Cardiac muscle cell (in vitro differentiated cells and primary cell): ENCODE measurements at regions not wholly inside any gene's neighbourhood (a gene's known extent, or its start where the extent isn't known, plus 50 kb on each side); places are given as distances from the start of the nearest gene placed in this dataset.

Experiments
- DNase-seq, 2 donors: peaks; one replicate each; pipeline versions ENCODE4 v3.0.0 to v3.0.0-alpha.2; 2010 to 2017; ENCODE audit warnings: low read depth in 1 of 2, low spot score in 1 of 2
- H3K27ac ChIP-seq: fragments of 200-600 bp; sonication (generic); 2 replicates; pipeline ENCODE4 v1.5.1; 2016
- H3K27me3 ChIP-seq: fragments of 200-600 bp; sonication (generic); 2 replicates; pipeline ENCODE4 v1.6.0; 2016; ENCODE audit warnings: control low read depth
- H3K36me3 ChIP-seq: fragments of 200-600 bp; sonication (generic); 2 replicates; pipeline ENCODE4 v1.5.1; 2016; ENCODE audit warnings: control low read depth
- H3K4me1 ChIP-seq: fragments of 200-600 bp; sonication (generic); 2 replicates; pipeline ENCODE4 v1.8.1; 2017; ENCODE audit warnings: low read depth, mild to moderate bottlenecking, mixed run types
- H3K4me3 ChIP-seq: fragments of 200-600 bp; sonication (generic); 2 replicates; pipeline ENCODE4 v1.5.1; 2016; ENCODE audit warnings: mild to moderate bottlenecking
- H3K9me3 ChIP-seq: fragments of 200-600 bp; sonication (generic); 2 replicates; pipeline ENCODE4 v1.5.1; 2017; ENCODE audit warnings: low read depth, mild to moderate bottlenecking, control low read depth
- CTCF ChIP-seq: IDR thresholded peaks from 2 replicates; pipeline ENCODE4 v1.5.1; 2012; ENCODE audit warnings: low read depth, mild to moderate bottlenecking, low read length

GRCh38 chr3:134427400-134428111, 53.3 kb upstream of the AMOTL2 start:
- no peaks in the 10 kb centered on the region for H3K36me3 ChIP-seq
- H3K27me3 ChIP-seq = no peaks in the 10 kb centered on the region
- peak in 1 of 2 donors; percentile 95 for DNase-seq
- peaks cover 3% of the 10 kb centered on the region for H3K4me1 ChIP-seq
- TF ChIP-seq CTCF = no peak
- H3K27ac ChIP-seq = no peak overlapping the region
- H3K9me3 ChIP-seq = no peaks in the 10 kb centered on the region
- H3K4me3 ChIP-seq = no peak overlapping the region

DNA sequence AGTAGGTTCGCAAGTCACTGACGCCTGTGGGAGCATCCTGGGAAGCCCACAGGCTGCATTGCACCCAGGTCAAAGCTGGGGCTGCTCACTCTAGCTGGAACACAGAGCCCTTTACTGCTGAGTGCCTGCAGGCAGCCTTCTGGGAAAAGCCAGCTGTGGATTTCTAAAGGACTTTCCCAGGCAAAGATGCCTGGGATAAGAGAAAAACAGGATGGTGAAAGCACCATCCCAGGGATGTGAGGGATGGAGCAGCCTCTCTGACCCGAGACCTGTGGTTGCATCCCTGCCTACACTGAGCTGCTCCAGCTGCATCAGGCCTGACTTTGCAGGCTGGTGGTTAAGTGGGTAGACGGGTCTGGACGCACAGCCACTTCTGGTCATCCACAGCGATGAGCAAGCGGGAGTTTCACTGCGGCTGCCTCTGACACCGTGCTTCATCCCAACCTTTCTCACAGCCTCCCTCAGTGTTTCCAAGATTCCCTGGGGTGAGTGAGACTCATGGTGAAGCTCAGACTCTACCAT, 52.5 kb upstream of the AMOTL2 start:
- no peaks in the 10 kb centered on the region for H3K27me3 ChIP-seq
- H3K27ac ChIP-seq = no peak overlapping the region
- H3K4me1 ChIP-seq = no peaks in the 10 kb centered on the region
- H3K4me3 ChIP-seq = no peak overlapping the region
- no peaks in the 10 kb centered on the region for H3K9me3 ChIP-seq
- TF ChIP-seq CTCF = no peak
- no peaks in the 10 kb centered on the region for H3K36me3 ChIP-seq
- peak in 1 of 2 donors; percentile 50 for DNase-seq

- no peak overlapping the region for H3K4me3 ChIP-seq
- no peaks in the 10 kb centered on the region for H3K4me1 ChIP-seq
- H3K27ac ChIP-seq = no peak overlapping the region
- no peak for DNase-seq
- TF ChIP-seq CTCF = no peak
- no peaks in the 10 kb centered on the region for H3K9me3 ChIP-seq
- no peaks in the 10 kb centered on the region for H3K36me3 ChIP-seq
- no peaks in the 10 kb centered on the region for H3K27me3 ChIP-seq
Observed at GRCh38 chr3:134425943-134426342, 51.7 kb upstream of the AMOTL2 start.
